K562 (cell line): ENCODE measurements at regions not wholly inside any gene's neighbourhood (a gene's known extent, or its start where the extent isn't known, plus 50 kb on each side); places are given as distances from the start of the nearest gene placed in this dataset.

ENCODE experiments used
- ATAC-seq: fragments of 200-7000 bp; cut with Tn5 transposase; 3 replicates; pipeline ENCODE4 v1.9.1; 2020; ENCODE audit warnings: moderate library complexity
- BruUV-seq: library from RNA; stranded (reverse); fragments of 400-500 nt; replicated peaks from 2 replicates; lab custom pipeline; 2021; lab: Mats Ljungman, UMichigan
- CTCF ChIA-PET: fragments of 300-600 bp; formaldehyde crosslinking; extraction: SDS; loops from one replicate; lab custom pipeline; 2021; ENCODE audit warnings: low intra/inter-chr PET ratio; lab: Yijun Ruan, JAX
- POLR2A ChIA-PET: fragments of 300-600, 350-650 bp; sonication (Branson Sonifier 250); formaldehyde crosslinking; extraction: SDS; loops from one replicate; lab custom pipeline; 2021; ENCODE audit warnings: antibody characterized with exemption, inconsistent platforms; lab: Yijun Ruan, JAX
- DNase-seq, 4 experiments: peaks; one replicate each; pipeline versions ENCODE4 v3.0.0 to v3.0.0-alpha.2; 2011 to 2018; ENCODE audit warnings: low spot score in 3 of 4, mixed read lengths in 3 of 4; ENCODE audit errors: extremely low read depth in 1 of 4
- FAIRE-seq: peaks from 2 replicates; lab custom pipeline; 2011; peaks lifted over from hg19 to GRCh38; lab: Jason Lieb, UNC
- H2AFZ ChIP-seq: 2 replicates; pipeline ENCODE4 v1.6.0; 2011; ENCODE audit warnings: low read depth, low read length, control low read depth, inconsistent platforms
- H3K27ac ChIP-seq: fragments of 200-600 bp; 3 replicates; pipeline ENCODE4 v1.8.0; 2011; ENCODE audit warnings: low read depth, mild to moderate bottlenecking, control low read depth, inconsistent platforms, low read length, moderate library complexity, mixed read lengths; ENCODE audit errors: extremely low read depth
- H3K27me3 ChIP-seq, 2 experiments: fragments of 300-600 bp in 1 of 2; 2 replicates in 1 of 2; 3 replicates in 1 of 2; pipeline versions ENCODE4 v1.6.0 to v1.8.0; 2011; ENCODE audit warnings: inconsistent platforms in 2 of 2, low read length in 2 of 2, mild to moderate bottlenecking in 1 of 2, mixed read lengths in 1 of 2, moderate library complexity in 1 of 2; ENCODE audit not compliant: control insufficient read depth in 2 of 2, insufficient read depth in 2 of 2
- H3K36me3 ChIP-seq: fragments of 300-600 bp; 3 replicates; pipeline ENCODE4 v1.8.0; 2011; ENCODE audit warnings: mild to moderate bottlenecking, low read length, inconsistent platforms; ENCODE audit not compliant: control insufficient read depth, insufficient read depth
- H3K4me1 ChIP-seq, 2 experiments: fragments of 200-600 bp in 1 of 2; replicated peaks in 1 of 2; 2 replicates in 1 of 2; 3 replicates in 1 of 2; pipeline versions ENCODE4 v1.5.1 to v1.8.0; 2011; ENCODE audit warnings: inconsistent platforms in 2 of 2, low read length in 2 of 2, mild to moderate bottlenecking in 1 of 2, mixed read lengths in 1 of 2, moderate library complexity in 1 of 2; ENCODE audit not compliant: control insufficient read depth in 2 of 2, insufficient read depth in 2 of 2
- H3K4me2 ChIP-seq: 2 replicates; pipeline ENCODE4 v1.6.1; 2011; ENCODE audit warnings: low read length, control low read depth, inconsistent platforms, mixed read lengths; ENCODE audit not compliant: insufficient read depth
- H3K4me3 ChIP-seq: fragments of 200-600 bp; sonication (generic), shearing (Covaris generic); 2 replicates; pipeline ENCODE4 v1.5.1; 2016; ENCODE audit warnings: control low read depth, inconsistent platforms
- H3K79me2 ChIP-seq: fragments of 200-600 bp; 3 replicates; pipeline ENCODE4 v1.8.0; 2011; ENCODE audit warnings: low read length, inconsistent platforms; ENCODE audit not compliant: control insufficient read depth, insufficient read depth
- H3K9ac ChIP-seq, 2 experiments: 2 replicates each; pipeline versions ENCODE4 v1.6.0 to v1.6.1; 2011; ENCODE audit warnings: low read depth in 2 of 2, low read length in 2 of 2, control low read depth in 1 of 2, inconsistent platforms in 1 of 2, mild to moderate bottlenecking in 1 of 2, mixed read lengths in 1 of 2; ENCODE audit not compliant: insufficient read depth in 1 of 2
- H3K9me1 ChIP-seq: one replicate; pipeline ENCODE4 v1.6.0; 2011; ENCODE audit warnings: inconsistent platforms, mild to moderate bottlenecking, low read length, moderate library complexity; ENCODE audit not compliant: control insufficient read depth, insufficient read depth
- H3K9me3 ChIP-seq: replicated peaks from 2 replicates; pipeline ENCODE4 v1.5.1; 2011; ENCODE audit warnings: low read depth, low read length, inconsistent platforms; ENCODE audit not compliant: control insufficient read depth, insufficient read depth
- H4K20me1 ChIP-seq: replicated peaks from 2 replicates; pipeline ENCODE4 v1.6.1; 2011; ENCODE audit warnings: low read length, inconsistent platforms, mixed read lengths; ENCODE audit not compliant: control insufficient read depth, insufficient read depth
- ADNP ChIP-seq: fragments of 200-800 bp; sonication (Bioruptor generic); IDR thresholded peaks from 2 replicates; pipeline ENCODE4 v1.6.1; 2016; ENCODE audit warnings: missing genetic modification characterization, missing compliant biosample characterization
- ETV5 ChIP-seq: sonication (generic); formaldehyde crosslinking; IDR thresholded peaks from 2 replicates; pipeline ENCODE4 v1.4.0; 2020; ENCODE audit warnings: low read depth, mild to moderate bottlenecking, missing genetic modification reagents
- HNRNPLL ChIP-seq: fragments of 200-400 bp; formaldehyde crosslinking; IDR thresholded peaks from 2 replicates; pipeline ENCODE4 v1.6.1; 2017; ENCODE audit warnings: low read length, low read depth, mild to moderate bottlenecking; ENCODE audit not compliant: poor library complexity, severe bottlenecking
- KDM2B ChIP-seq: fragments of 250-450 bp; sonication (Bioruptor Pico); IDR thresholded peaks from 2 replicates; pipeline ENCODE4 v1.8.0; 2021; ENCODE audit warnings: mild to moderate bottlenecking, moderate library complexity
- NR2C1 ChIP-seq, 2 experiments: fragments of 450-650 bp; IDR thresholded peaks; 2 replicates each; pipeline ENCODE4 v1.6.1; 2017; ENCODE audit warnings: mild to moderate bottlenecking in 2 of 2, antibody characterized with exemption in 1 of 2, inconsistent platforms in 1 of 2, missing compliant biosample characterization in 1 of 2, missing genetic modification characterization in 1 of 2
- PHB2 ChIP-seq: fragments of 450-650 bp; IDR thresholded peaks from 2 replicates; pipeline ENCODE4 v1.6.1; 2017; ENCODE audit warnings: low read depth
- RAD21 ChIP-seq, 2 experiments: fragments of 250-450 bp in 1 of 2; fragments of 450-650 bp in 1 of 2; sonication (Bioruptor Pico) in 1 of 2; formaldehyde crosslinking in 1 of 2; IDR thresholded peaks in 1 of 2; conservative IDR thresholded peaks in 1 of 2; 2 replicates each; pipeline versions ENCODE4 v1.4.0 to v1.8.0; 2020 to 2022; ENCODE audit warnings: mild to moderate bottlenecking in 2 of 2, moderate library complexity in 1 of 2
- RBBP5 ChIP-seq: fragments of 200-600 bp; sonication (generic); IDR thresholded peaks from 2 replicates; pipeline ENCODE4 v1.6.1; 2012; ENCODE audit warnings: borderline replicate concordance, mild to moderate bottlenecking, low read length, control low read depth, inconsistent platforms; ENCODE audit not compliant: insufficient read depth, poor library complexity, severe bottlenecking
- ZNF140 ChIP-seq: fragments of 250-450 bp; sonication (Bioruptor Pico); IDR thresholded peaks from 2 replicates; pipeline ENCODE4 v1.8.0; 2021; ENCODE audit warnings: moderate library complexity, mild to moderate bottlenecking, inconsistent platforms
- ZNF592 ChIP-seq: fragments of 450-650 bp; IDR thresholded peaks from 2 replicates; pipeline ENCODE4 v1.6.1; 2017; ENCODE audit warnings: antibody characterized with exemption, mild to moderate bottlenecking
- WGBS: fragments of 100-300 bp; shearing (Covaris generic); methylation state at CpG from one replicate; pipeline ENCODE4 v1.1.6; 2016; ENCODE audit warnings: low coverage, mixed read lengths; ENCODE audit not compliant: insufficient coverage; ENCODE audit errors: missing lambda C conversion rate; 5-methylcytosine and 5-hydroxymethylcytosine counted together
- in situ Hi-C: fragments of 300-500 bp; cut with MboI; formaldehyde crosslinking; loops from 4 replicates; pipeline ENCODE4 v1.15.0; 2018; ENCODE audit warnings: inconsistent platforms, mixed read lengths
- intact Hi-C: fragments of 100-400 bp; cut with micrococcal nuclease; formaldehyde crosslinking; loops from 2 replicates; pipeline ENCODE4 v1.14.2; 2022
- TF ChIP-seq, protein P1 (sequence below), 3 experiments: IDR thresholded peaks in 2 of 3; conservative IDR thresholded peaks in 1 of 3; 2 replicates each; pipeline ENCODE4 v1.5.1; 2011 to 2012; ENCODE audit warnings: low read length in 3 of 3, mild to moderate bottlenecking in 3 of 3, control low read depth in 2 of 3, improper control_type of control experiment in 1 of 3, inconsistent platforms in 1 of 3, low read depth in 1 of 3, mixed read lengths in 1 of 3, moderate library complexity in 1 of 3; ENCODE audit not compliant: insufficient read depth in 2 of 3
- TF ChIP-seq, protein P2 (sequence below): fragments of 250-450 bp; sonication (Bioruptor Pico); IDR thresholded peaks from 2 replicates; pipeline ENCODE4 v1.8.0; 2022; ENCODE audit warnings: moderate library complexity, mild to moderate bottlenecking, inconsistent platforms

DNA sequence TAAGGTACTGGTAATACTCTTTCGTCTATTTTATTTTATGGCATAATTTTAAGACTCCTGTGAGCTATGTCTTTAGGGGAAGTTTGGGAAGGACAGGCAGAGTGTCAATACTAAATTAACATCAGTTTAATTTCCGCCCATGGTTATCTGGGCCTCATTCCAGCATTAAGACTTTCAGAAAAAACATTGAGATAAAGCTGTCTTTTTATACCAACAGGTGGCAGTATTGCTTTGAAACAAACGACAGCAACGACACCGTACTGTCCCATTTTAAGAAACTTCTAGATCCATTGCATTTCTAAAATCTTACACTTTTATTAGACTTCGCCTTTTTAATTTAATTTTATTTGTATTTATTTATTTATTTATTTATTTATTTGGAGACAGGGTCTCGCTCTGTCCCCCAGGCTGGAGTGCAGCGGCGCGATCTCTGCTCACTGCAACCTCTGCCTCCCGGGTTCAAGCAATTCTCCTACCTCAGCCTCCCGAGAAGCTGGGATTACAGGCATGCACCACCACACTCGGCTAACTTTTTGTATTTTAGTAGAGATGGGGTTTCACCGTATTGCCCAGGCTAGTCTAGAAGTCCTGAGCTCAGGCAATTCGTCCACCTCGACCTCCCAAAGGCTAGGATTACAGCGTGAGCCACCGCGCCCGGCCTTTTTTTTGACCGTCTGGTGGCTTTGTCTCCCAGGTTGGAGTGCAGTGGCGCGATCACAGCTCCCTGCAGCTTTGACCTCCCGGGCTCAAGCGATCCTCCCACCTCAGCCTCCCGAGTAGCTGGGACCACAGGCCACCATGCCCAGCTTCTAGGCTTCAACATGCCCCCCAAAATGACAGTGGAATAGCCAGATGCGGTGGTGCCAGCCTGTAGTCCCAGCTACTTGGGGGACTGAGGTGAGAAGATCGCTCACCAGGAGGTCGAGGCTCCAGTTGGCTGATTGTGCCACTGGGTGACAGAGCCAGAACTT, 78.7 kb upstream of the C1GALT1 start:
- H3K4me3 ChIP-seq, result peak overlapping the region; percentile 32
- ChIA-PET CTCF (no interaction called here), POLR2A (interaction anchor here (0.6 to 2.2 kb wide), 5 partner anchors 10 to 426 kb away, joined by 3 to 13 read pairs (median 4); partner anchors contain the start of gene C1GALT1)
- DNase-seq, result peak; percentile 42 to 82 (median 49)
- H4K20me1 ChIP-seq, result 0 out of 2 replicates have a peak, but pooled peaks cover 3% of the 10 kb centered on the region
- H3K79me2 ChIP-seq, result peaks cover 7% of the 10 kb centered on the region; the same call in 2 of the 3 replicates
- H3K27me3 ChIP-seq, result no peaks in the 10 kb centered on the region
- H2AFZ ChIP-seq, result peak overlapping the region; percentile 95
- no peaks in the 10 kb centered on the region; the same call in 2 of the 3 replicates for H3K36me3 ChIP-seq
- in situ Hi-C loops (loop anchor here (5.0 to 10.0 kb wide), 3 partner anchors 136 to 1191 kb away; partner anchors contain the start of gene COL28A1), intact Hi-C loops (loop anchor here (1.0 to 10.0 kb wide), 7 partner anchors 79 to 1193 kb away; partner anchors contain the start of gene C1GALT1)
- no peaks in the 10 kb centered on the region for H3K9me1 ChIP-seq
- peaks cover 22 to 43% of the 10 kb centered on the region in 2 experiments; a peak in 4 of 5 replicates for H3K4me1 ChIP-seq
- peak overlapping the region; percentile 71 for H3K4me2 ChIP-seq
- H3K27ac ChIP-seq, result peak overlapping the region; percentile 72
- TSS peak; percentile 61 for BruUV-seq
- FAIRE-seq, result peak; percentile 46
- peak overlapping the region; percentile 61 to 86 for H3K9ac ChIP-seq
- 6% methylated on average over 29 of the region's 29 CpGs for WGBS
- no peaks in the 10 kb centered on the region for H3K9me3 ChIP-seq
- ATAC-seq, result peak; percentile 47
- TF ChIP-seq HNRNPLL, result peak; percentile 42
- TF ChIP-seq, protein P1, sequence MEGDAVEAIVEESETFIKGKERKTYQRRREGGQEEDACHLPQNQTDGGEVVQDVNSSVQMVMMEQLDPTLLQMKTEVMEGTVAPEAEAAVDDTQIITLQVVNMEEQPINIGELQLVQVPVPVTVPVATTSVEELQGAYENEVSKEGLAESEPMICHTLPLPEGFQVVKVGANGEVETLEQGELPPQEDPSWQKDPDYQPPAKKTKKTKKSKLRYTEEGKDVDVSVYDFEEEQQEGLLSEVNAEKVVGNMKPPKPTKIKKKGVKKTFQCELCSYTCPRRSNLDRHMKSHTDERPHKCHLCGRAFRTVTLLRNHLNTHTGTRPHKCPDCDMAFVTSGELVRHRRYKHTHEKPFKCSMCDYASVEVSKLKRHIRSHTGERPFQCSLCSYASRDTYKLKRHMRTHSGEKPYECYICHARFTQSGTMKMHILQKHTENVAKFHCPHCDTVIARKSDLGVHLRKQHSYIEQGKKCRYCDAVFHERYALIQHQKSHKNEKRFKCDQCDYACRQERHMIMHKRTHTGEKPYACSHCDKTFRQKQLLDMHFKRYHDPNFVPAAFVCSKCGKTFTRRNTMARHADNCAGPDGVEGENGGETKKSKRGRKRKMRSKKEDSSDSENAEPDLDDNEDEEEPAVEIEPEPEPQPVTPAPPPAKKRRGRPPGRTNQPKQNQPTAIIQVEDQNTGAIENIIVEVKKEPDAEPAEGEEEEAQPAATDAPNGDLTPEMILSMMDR (IDR thresholded peaks at IDR 0.05 in 2 of 3, conservative IDR thresholded peaks at IDR 0.05 in 1 of 3; ENCODE audit: insufficient read depth in 2 of 3, low read depth in 1 of 3, low read length in 3 of 3), result peak; percentile 41 to 76 (median 63); a peak in 5 of 6 replicates
- TF ChIP-seq KDM2B (CRISPR knock-in tag), result no peak
- no peak for TF ChIP-seq ZNF140 (CRISPR knock-in tag)
- TF ChIP-seq ETV5, result peak; percentile 51; the same call in 1 of the 2 replicates
- peak; percentile 78 to 87 for TF ChIP-seq RAD21 (CRISPR knock-in tag; conservative IDR thresholded peaks at IDR 0.05 in 1 of 2, IDR thresholded peaks at IDR 0.05 in 1 of 2)
- TF ChIP-seq RBBP5, result peak; percentile 42
- peak; percentile 20; the same call in 1 of the 2 replicates for TF ChIP-seq ZNF592
- no peak for TF ChIP-seq ADNP (tag)
- TF ChIP-seq, protein P2, sequence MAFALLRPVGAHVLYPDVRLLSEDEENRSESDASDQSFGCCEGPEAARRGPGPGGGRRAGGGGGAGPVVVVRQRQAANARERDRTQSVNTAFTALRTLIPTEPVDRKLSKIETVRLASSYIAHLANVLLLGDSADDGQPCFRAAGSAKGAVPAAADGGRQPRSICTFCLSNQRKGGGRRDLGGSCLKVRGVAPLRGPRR (CRISPR knock-in tag), result no peak
- TF ChIP-seq NR2C1 (IDR thresholded peaks at IDR 0.05), result 0 out of 2 replicates have a peak, but pooled peaks have one; percentile 28
- 0 out of 2 replicates have a peak, but pooled peaks have one; percentile 7 for TF ChIP-seq NR2C1 (tag; IDR thresholded peaks at IDR 0.05)
- no peak for TF ChIP-seq PHB2
